ENCODE measurements at regions not wholly inside any gene's neighbourhood (a gene's known extent, or its start where the extent isn't known, plus 50 kb on each side); places are given as distances from the start of the nearest gene placed in this dataset.

- no peak overlapping the region for H3K4me3 ChIP-seq (ENCODE audit: low read length)
- H3K27me3 ChIP-seq (replicated peaks; ENCODE audit: control insufficient read depth, insufficient read depth, low read length), result no peaks in the 10 kb centered on the region
- H3K9ac ChIP-seq (ENCODE audit: low read length), result no peak overlapping the region
- no peaks in the 10 kb centered on the region for H3K4me1 ChIP-seq (ENCODE audit: control insufficient read depth, insufficient read depth, low read length)
- DNase-seq (ENCODE audit: low read depth), result no peak
- no peaks in the 10 kb centered on the region for H3K9me3 ChIP-seq (ENCODE audit: control insufficient read depth, low read length)
- H3K36me3 ChIP-seq (ENCODE audit: control insufficient read depth, insufficient read depth, low read length, severe bottlenecking), result no peaks in the 10 kb centered on the region
Measured at GRCh38 chr7:21370283-21370982, 57.5 kb upstream of the SP4 start.

- H3K4me3 ChIP-seq (ENCODE audit: low read length), result no peak overlapping the region
- H3K4me1 ChIP-seq (ENCODE audit: control insufficient read depth, insufficient read depth, low read length), result no peaks in the 10 kb centered on the region
- H3K9ac ChIP-seq (ENCODE audit: low read length), result no peak overlapping the region
- peak; percentile 6 for DNase-seq (ENCODE audit: low read depth)
- H3K36me3 ChIP-seq (ENCODE audit: control insufficient read depth, insufficient read depth, low read length, severe bottlenecking), result no peaks in the 10 kb centered on the region
- no peaks in the 10 kb centered on the region for H3K27me3 ChIP-seq (replicated peaks; ENCODE audit: control insufficient read depth, insufficient read depth, low read length)
- H3K9me3 ChIP-seq (ENCODE audit: control insufficient read depth, low read length), result no peaks in the 10 kb centered on the region
Measured at GRCh38 chr7:21371360-21371759, 56.5 kb upstream of the SP4 start.

DNA sequence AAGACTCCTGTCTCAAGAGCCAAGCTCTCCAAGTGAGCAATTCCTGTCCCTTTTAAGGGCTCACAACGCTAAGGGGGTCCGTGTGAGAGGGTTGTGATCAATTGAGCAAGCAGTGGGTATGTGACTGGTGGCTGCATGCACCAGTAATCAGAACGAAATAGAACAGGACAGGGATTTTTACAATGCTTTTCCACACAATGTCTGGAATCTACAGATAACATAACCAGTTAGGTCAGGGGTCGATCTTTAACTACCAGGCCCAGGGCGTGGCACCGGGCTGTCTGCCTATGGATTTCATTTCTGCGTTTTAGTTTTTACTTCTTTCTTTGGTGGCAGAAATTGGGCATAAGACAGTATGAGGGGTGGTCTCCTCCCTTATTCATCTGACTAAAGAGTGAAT lies 54.9 kb upstream of the SP4 start:
- no peaks in the 10 kb centered on the region for H3K27me3 ChIP-seq (replicated peaks; ENCODE audit: control insufficient read depth, insufficient read depth, low read length)
- H3K36me3 ChIP-seq (ENCODE audit: control insufficient read depth, insufficient read depth, low read length, severe bottlenecking), result no peaks in the 10 kb centered on the region
- DNase-seq (ENCODE audit: low read depth), result no peak
- no peak overlapping the region for H3K4me3 ChIP-seq (ENCODE audit: low read length)
- H3K9me3 ChIP-seq (ENCODE audit: control insufficient read depth, low read length), result peaks cover 5% of the 10 kb centered on the region
- no peaks in the 10 kb centered on the region for H3K4me1 ChIP-seq (ENCODE audit: control insufficient read depth, insufficient read depth, low read length)
- no peak overlapping the region for H3K9ac ChIP-seq (ENCODE audit: low read length)

DNA sequence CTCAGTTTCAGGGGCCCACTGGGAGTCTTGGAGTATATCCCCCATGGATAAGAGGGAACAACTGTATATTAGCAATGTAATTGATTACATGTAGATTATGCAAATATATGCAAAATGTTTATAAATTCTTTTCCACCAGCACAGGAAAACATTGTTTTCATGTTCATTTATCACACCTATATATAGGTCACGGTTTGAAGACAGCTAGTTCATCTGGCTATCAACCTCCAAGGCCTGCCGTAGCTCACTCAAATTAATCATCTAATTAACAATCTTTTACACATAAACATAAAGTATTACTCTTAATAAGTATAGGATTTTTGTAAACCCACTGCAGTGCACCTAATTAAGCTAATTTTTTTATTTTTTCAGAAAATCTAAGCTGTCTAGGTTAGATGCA lies 53.7 kb upstream of the SP4 start:
- no peak overlapping the region for H3K4me3 ChIP-seq (ENCODE audit: low read length)
- no peak overlapping the region for H3K9ac ChIP-seq (ENCODE audit: low read length)
- H3K4me1 ChIP-seq (ENCODE audit: control insufficient read depth, insufficient read depth, low read length), result no peaks in the 10 kb centered on the region
- no peaks in the 10 kb centered on the region for H3K36me3 ChIP-seq (ENCODE audit: control insufficient read depth, insufficient read depth, low read length, severe bottlenecking)
- no peaks in the 10 kb centered on the region for H3K27me3 ChIP-seq (replicated peaks; ENCODE audit: control insufficient read depth, insufficient read depth, low read length)
- no peak for DNase-seq (ENCODE audit: low read depth)
- H3K9me3 ChIP-seq (ENCODE audit: control insufficient read depth, low read length), result peaks cover 5% of the 10 kb centered on the region

- no peaks in the 10 kb centered on the region for H3K27me3 ChIP-seq (replicated peaks; ENCODE audit: control insufficient read depth, insufficient read depth, low read length)
- no peaks in the 10 kb centered on the region for H3K36me3 ChIP-seq (ENCODE audit: control insufficient read depth, insufficient read depth, low read length, severe bottlenecking)
- no peak overlapping the region for H3K4me3 ChIP-seq (ENCODE audit: low read length)
- DNase-seq (ENCODE audit: low read depth), result no peak
- H3K4me1 ChIP-seq (ENCODE audit: control insufficient read depth, insufficient read depth, low read length), result no peaks in the 10 kb centered on the region
- no peak overlapping the region for H3K9ac ChIP-seq (ENCODE audit: low read length)
- H3K9me3 ChIP-seq (ENCODE audit: control insufficient read depth, low read length), result peaks cover 5% of the 10 kb centered on the region
Measured at GRCh38 chr7:21377545-21377944, 50.3 kb upstream of the SP4 start.

Measured in adipocyte (in vitro differentiated cells).